ENCODE measurements at regions not wholly inside any gene's neighbourhood (a gene's known extent, or its start where the extent isn't known, plus 50 kb on each side); places are given as distances from the start of the nearest gene placed in this dataset.

DNA sequence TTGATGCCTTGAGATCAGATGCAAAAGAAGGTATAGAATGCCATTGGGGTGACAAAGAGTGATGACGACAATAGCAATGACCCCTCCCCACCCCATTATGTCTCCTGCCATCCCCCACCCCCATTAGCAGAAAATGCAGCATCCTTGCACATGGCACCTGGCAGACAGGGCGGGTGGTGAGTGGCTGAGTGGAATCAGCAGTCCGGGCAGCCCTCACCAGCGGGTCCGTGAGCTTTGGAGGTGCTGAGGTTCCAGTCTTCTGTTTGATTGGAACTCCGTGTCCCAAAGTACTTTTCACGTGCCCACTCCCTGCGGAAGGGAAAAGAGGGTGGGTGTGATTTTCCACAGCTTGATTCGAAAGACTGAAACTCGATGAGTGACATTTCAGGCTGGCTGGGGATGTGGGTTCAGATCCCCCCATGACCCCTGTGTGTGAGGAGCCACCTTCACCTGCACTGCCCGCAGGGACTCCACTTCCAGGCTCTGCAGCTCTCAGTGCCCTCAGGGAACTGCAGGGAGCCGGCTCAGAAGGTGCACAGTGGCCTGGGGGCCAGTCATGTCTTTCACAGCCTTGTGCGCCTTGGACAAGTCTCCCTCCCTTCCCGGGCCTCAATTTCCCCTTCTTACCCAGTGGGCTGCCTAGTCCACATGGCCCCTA is 130.9 kb downstream of the GLI2 start:
- no peak overlapping the region for H3K27ac Mint-ChIP-seq
- no peaks in the 10 kb centered on the region for H3K9me3 Mint-ChIP-seq
- no peak overlapping the region for H3K4me3 Mint-ChIP-seq
- peaks cover 36% of the 10 kb centered on the region for H3K27me3 Mint-ChIP-seq
- intact Hi-C loops (cut with micrococcal nuclease), result no loop called here
- no peak for DNase-seq
- no peaks in the 10 kb centered on the region for H3K4me1 Mint-ChIP-seq
- no peaks in the 10 kb centered on the region for H3K36me3 Mint-ChIP-seq (ENCODE audit: low read depth)

DNA sequence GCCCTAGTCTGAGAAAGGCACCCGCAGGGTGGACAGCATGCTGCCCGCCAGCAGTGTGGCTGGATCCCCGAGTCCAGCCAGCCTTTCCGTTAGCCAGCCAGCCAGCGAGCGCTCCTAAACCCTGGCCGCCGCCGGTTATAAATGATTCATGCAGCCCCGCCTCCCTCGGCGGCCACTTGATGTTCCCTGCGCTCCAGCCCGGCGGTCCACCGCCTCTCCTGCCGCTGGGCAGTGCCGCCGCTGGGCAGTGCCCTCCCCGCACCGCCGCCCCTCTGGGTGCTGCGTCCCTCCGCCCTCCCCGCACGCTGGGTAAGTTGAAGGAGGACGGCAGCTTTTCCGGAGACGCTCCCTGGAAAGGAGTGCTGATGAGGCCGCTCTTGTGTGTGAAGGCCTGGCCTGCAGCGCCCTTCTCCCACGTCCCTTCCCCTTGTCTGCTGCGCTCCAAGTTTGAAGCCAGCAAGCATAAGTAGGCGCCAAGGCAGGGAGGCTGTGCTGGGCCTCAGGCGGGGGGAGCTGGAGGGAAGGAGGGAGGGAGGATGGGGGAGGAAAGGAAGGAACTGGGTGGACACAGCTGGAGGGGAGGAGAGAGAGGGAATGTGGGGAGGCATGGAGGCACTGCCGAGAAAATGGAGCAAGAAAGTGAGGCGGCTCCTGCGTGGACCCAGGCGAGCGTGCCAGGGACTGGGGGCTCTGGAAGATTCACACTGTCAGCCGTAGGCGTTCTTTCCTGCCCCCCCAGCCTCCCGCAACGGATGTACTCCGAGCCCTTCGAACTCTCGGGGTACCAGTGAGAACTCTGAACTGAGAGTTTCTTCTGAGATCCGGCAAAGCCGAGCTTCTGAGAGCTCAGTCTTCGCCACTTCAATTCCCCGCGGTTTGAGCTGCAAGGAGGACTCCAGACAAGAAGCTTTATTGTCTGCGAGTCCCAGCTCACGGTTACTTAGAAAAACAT is 131.9 kb downstream of the GLI2 start:
- H3K9me3 Mint-ChIP-seq, result no peaks in the 10 kb centered on the region
- H3K4me3 Mint-ChIP-seq, result no peak overlapping the region
- intact Hi-C loops (cut with micrococcal nuclease), result no loop called here
- no peaks in the 10 kb centered on the region for H3K36me3 Mint-ChIP-seq (ENCODE audit: low read depth)
- no peak for DNase-seq
- peaks cover 36% of the 10 kb centered on the region for H3K27me3 Mint-ChIP-seq
- no peaks in the 10 kb centered on the region for H3K4me1 Mint-ChIP-seq
- no peak overlapping the region for H3K27ac Mint-ChIP-seq

- no peak overlapping the region for H3K27ac Mint-ChIP-seq
- peaks cover 36% of the 10 kb centered on the region for H3K27me3 Mint-ChIP-seq
- DNase-seq, result no peak
- H3K4me1 Mint-ChIP-seq, result no peaks in the 10 kb centered on the region
- no peak overlapping the region for H3K4me3 Mint-ChIP-seq
- no peaks in the 10 kb centered on the region for H3K36me3 Mint-ChIP-seq (ENCODE audit: low read depth)
- H3K9me3 Mint-ChIP-seq, result no peaks in the 10 kb centered on the region
- intact Hi-C loops (cut with micrococcal nuclease), result no loop called here
Measured at GRCh38 chr2:120868366-120868765, 132.7 kb downstream of the GLI2 start.

GRCh38 chr2:120869036-120869729 is 133.5 kb downstream of the GLI2 start:
- intact Hi-C loops (cut with micrococcal nuclease), result no loop called here
- no peak overlapping the region for H3K27ac Mint-ChIP-seq
- no peak for DNase-seq
- H3K36me3 Mint-ChIP-seq (ENCODE audit: low read depth), result no peaks in the 10 kb centered on the region
- H3K4me1 Mint-ChIP-seq, result no peaks in the 10 kb centered on the region
- H3K9me3 Mint-ChIP-seq, result no peaks in the 10 kb centered on the region
- peaks cover 36% of the 10 kb centered on the region for H3K27me3 Mint-ChIP-seq
- H3K4me3 Mint-ChIP-seq, result no peak overlapping the region

GRCh38 chr2:120869730-120870466 is 134.2 kb downstream of the GLI2 start:
- Mint-ChIP-seq H3K36me3 (ENCODE audit: low read depth) (no peaks in the 10 kb centered on the region), H3K4me1 (no peaks in the 10 kb centered on the region), H3K27me3 (peaks cover 36% of the 10 kb centered on the region), H3K4me3 (no peak overlapping the region), H3K9me3 (no peaks in the 10 kb centered on the region), H3K27ac (no peak overlapping the region)
- intact Hi-C loops (cut with micrococcal nuclease), result no loop called here
- no peak for DNase-seq

- no peaks in the 10 kb centered on the region for H3K9me3 Mint-ChIP-seq
- H3K4me1 Mint-ChIP-seq, result no peaks in the 10 kb centered on the region
- H3K27ac Mint-ChIP-seq, result no peak overlapping the region
- H3K27me3 Mint-ChIP-seq, result peaks cover 36% of the 10 kb centered on the region
- H3K4me3 Mint-ChIP-seq, result no peak overlapping the region
- intact Hi-C loops (cut with micrococcal nuclease), result no loop called here
- no peak for DNase-seq
- H3K36me3 Mint-ChIP-seq (ENCODE audit: low read depth), result no peaks in the 10 kb centered on the region
Measured at GRCh38 chr2:120870467-120870788, 134.8 kb downstream of the GLI2 start.

DNA sequence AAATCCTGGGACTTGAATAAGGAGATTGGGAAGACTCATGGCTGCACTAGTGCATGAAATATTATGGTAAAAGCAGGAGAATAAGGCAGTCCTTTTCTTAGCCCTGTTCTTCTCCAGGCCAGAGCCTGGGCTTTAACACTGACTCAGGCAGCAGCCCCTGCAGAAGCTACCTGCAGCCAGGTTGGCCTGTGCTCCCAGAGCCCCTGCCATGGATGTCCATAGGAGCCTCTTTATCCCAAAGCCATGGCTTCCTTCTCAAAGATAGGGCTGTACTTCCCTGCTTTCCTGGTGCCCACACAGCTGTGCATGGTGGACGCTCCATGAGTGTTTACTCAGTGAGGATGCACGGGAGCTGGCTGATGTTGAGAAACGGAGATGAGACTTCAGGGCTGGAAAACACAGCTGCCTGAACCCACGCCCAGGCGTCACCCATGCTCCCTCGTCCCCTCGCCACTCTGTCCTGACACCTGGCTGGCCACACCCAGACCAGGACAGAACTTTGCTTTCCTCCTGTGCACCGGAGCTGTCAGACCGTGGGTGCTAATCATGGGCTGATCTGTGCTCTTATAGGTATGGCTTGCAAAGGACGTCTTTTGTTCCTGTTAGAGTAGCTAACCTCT is 135.5 kb downstream of the GLI2 start:
- no peak overlapping the region for H3K4me3 Mint-ChIP-seq
- intact Hi-C loops (cut with micrococcal nuclease), result no loop called here
- DNase-seq, result no peak
- H3K4me1 Mint-ChIP-seq, result no peaks in the 10 kb centered on the region
- peaks cover 34% of the 10 kb centered on the region for H3K27me3 Mint-ChIP-seq
- H3K9me3 Mint-ChIP-seq, result no peaks in the 10 kb centered on the region
- H3K36me3 Mint-ChIP-seq (ENCODE audit: low read depth), result no peaks in the 10 kb centered on the region
- H3K27ac Mint-ChIP-seq, result no peak overlapping the region

GRCh38 chr2:120871881-120872620 is 136.4 kb downstream of the GLI2 start:
- Mint-ChIP-seq H3K9me3 (no peaks in the 10 kb centered on the region), H3K4me3 (no peak overlapping the region), H3K27me3 (peaks cover 26% of the 10 kb centered on the region), H3K36me3 (ENCODE audit: low read depth) (no peaks in the 10 kb centered on the region), H3K4me1 (no peaks in the 10 kb centered on the region), H3K27ac (no peak overlapping the region)
- DNase-seq, result no peak
- intact Hi-C loops (cut with micrococcal nuclease), result no loop called here

- Mint-ChIP-seq H3K27me3 (peaks cover 7% of the 10 kb centered on the region), H3K36me3 (ENCODE audit: low read depth) (no peaks in the 10 kb centered on the region), H3K4me1 (no peaks in the 10 kb centered on the region), H3K9me3 (no peaks in the 10 kb centered on the region), H3K27ac (no peak overlapping the region), H3K4me3 (no peak overlapping the region)
- DNase-seq, result no peak
- intact Hi-C loops (cut with micrococcal nuclease), result no loop called here
Measured at GRCh38 chr2:120873958-120874887, 138.6 kb downstream of the GLI2 start.

DNA sequence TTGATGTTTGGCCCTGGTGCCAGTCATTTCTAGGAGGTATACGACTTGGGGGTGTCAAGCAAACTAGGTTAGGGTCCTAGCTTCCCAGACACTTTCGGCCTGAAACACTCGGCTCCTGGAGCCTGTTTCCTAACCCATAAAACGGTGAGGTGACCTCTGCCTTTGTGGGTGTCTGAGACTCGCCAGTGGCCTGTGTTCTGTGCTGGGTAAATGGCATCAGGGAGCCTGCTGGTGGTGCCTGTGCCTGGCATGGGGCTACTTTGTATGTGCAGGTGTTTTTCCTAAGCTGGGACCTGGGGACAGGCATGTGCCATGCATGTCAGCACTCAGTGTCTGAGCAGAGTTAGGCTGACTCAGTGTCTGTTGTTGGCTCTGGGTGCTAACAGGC is 139.2 kb downstream of the GLI2 start:
- DNase-seq, result no peak
- Mint-ChIP-seq H3K4me1 (no peaks in the 10 kb centered on the region), H3K4me3 (no peak overlapping the region), H3K27ac (no peak overlapping the region), H3K27me3 (peaks cover 3% of the 10 kb centered on the region), H3K36me3 (ENCODE audit: low read depth) (no peaks in the 10 kb centered on the region), H3K9me3 (no peaks in the 10 kb centered on the region)
- intact Hi-C loops (cut with micrococcal nuclease), result no loop called here

GRCh38 chr2:120875431-120875830 is 139.8 kb downstream of the GLI2 start:
- peaks cover 1% of the 10 kb centered on the region for H3K27me3 Mint-ChIP-seq

GRCh38 chr2:120876526-120877280 is 141.0 kb downstream of the GLI2 start:
- no peak for DNase-seq
- intact Hi-C loops (cut with micrococcal nuclease), result no loop called here
- Mint-ChIP-seq H3K27me3 (peaks cover 2% of the 10 kb centered on the region), H3K4me3 (no peak overlapping the region), H3K27ac (no peak overlapping the region), H3K36me3 (ENCODE audit: low read depth) (no peaks in the 10 kb centered on the region), H3K9me3 (no peaks in the 10 kb centered on the region), H3K4me1 (no peaks in the 10 kb centered on the region)

More at GRCh38 chr2:120875431-120875830, 139.8 kb downstream of the GLI2 start:
- Mint-ChIP-seq H3K36me3 (ENCODE audit: low read depth) (no peaks in the 10 kb centered on the region), H3K9me3 (no peaks in the 10 kb centered on the region), H3K27ac (no peak overlapping the region), H3K4me3 (no peak overlapping the region), H3K4me1 (no peaks in the 10 kb centered on the region)
- no peak for DNase-seq
- intact Hi-C loops (cut with micrococcal nuclease), result no loop called here

Data from activated CD4-positive, alpha-beta T cell treated with anti-CD3 and anti-CD28 coated beads, Interleukin-2, amount 10 ng/mL, durations not matched to agents 24 days and 14 days (primary cell).